GM18498 (cell line): ENCODE measurements at regions not wholly inside any gene's neighbourhood (a gene's known extent, or its start where the extent isn't known, plus 50 kb on each side); places are given as distances from the start of the nearest gene placed in this dataset.

ENCODE experiments used
- ATAC-seq: cut with Tn5 transposase; IDR thresholded peaks from one replicate; pipeline ENCODE4 v1.9.1; 2021; ENCODE audit warnings: mild to moderate bottlenecking, moderate library complexity; ENCODE audit not compliant: unreplicated experiment

- ATAC-seq: no peak
Observed at GRCh38 chr2:181300600-181301291, 156.4 kb upstream of the ITGA4 start.

DNA sequence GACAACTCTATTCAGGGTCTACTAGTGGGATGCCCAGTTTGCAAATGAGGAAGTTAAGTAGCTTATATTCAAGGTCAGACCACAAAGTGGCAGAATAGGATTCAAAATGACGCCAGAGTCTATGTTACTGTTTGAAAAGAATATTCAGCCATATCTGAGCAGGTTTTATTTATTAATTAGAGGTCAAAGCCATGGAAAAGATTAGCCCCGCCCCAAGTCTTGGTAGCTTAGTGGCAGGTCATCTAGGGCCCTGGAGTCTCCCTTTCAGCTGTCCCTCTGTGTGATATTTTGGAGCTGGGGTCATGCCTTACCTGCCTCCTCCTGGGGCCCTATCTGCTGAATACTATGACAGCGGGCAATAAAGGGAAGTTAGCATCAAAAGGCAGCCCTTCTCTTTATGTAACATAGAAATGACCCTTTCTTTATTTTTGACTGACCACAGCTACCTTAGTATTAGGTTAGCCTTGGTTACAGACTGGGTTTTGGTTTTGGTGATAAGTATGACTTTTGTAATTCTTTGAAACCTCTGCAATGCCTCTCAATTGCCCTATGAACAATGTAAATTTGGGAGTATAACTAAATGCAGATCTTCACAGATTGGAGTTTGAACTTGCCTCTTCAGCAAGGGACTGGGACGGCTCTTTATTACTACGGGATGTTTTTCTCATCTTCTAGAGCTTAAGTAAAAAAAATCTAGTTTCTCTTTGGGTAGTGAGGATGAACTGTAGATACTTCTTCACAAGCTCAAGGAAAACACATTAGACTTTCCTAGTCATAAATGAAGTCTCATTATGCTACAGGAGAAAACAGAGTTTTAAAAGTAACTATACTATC is 153.0 kb upstream of the ITGA4 start:
- peak; percentile 33 for ATAC-seq

DNA sequence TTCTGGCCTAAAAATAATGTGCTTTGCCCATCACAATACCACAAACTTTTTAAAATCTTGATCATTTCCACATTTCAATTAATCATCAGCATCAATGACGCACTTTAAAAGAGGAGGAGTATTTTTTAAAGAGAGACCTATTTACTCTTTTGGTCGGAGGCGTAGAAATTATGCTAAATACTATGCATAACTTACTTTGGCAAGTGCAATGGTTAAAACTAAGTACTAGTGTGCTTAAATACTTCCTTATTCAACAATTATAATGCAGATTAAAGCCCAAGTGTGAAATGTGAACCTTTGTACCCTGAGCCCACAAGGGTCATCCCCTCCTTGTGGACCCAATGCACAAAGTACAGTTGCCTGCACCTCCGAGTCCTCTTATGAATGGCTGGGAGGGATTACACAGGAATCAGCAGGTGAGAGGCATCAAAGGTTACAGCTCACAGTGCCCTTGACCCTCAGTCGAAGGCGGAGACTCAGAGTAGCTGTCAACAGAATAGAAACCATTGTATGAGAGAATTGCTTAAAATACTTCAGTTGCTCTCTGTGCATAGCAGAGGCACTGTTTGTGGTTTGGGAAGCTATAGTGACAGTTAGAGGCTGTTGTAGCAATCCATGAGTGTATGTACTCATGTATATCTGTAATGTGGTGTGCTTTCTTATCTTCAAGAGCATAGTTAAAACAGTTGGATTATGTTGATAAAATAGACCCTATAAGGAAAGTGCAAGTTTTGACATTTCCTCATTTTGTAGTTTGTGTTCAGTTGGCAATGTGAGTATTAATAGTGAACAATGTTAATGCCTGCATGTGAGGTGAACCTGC is 151.7 kb upstream of the ITGA4 start:
- ATAC-seq: peak; percentile 90

DNA sequence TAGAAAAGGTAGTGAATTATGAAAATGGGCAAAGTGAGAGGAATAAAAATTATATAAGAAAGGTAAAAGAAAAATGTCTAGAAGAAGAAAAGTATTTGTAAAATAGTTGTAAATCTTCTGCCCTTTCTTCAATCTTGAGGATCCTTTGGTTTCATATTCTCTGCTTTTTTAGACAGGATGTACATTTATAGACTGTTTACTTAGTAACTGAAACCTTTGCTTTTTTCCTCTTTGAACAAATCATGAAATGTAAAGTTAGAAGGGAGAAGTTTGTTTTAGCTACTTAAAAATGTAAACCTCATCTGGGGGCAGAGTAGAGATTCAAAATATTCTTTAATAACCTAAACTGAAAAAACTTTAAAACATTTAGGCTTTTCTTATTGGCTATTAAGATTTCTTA is 150.4 kb upstream of the ITGA4 start:
- peak; percentile 18 for ATAC-seq

- no peak for ATAC-seq
Observed at GRCh38 chr2:181307203-181307991, 149.8 kb upstream of the ITGA4 start.

GRCh38 chr2:181308766-181309515 is 148.2 kb upstream of the ITGA4 start:
- ATAC-seq: no peak

GRCh38 chr2:181309586-181309985 is 147.6 kb upstream of the ITGA4 start:
- no peak for ATAC-seq

DNA sequence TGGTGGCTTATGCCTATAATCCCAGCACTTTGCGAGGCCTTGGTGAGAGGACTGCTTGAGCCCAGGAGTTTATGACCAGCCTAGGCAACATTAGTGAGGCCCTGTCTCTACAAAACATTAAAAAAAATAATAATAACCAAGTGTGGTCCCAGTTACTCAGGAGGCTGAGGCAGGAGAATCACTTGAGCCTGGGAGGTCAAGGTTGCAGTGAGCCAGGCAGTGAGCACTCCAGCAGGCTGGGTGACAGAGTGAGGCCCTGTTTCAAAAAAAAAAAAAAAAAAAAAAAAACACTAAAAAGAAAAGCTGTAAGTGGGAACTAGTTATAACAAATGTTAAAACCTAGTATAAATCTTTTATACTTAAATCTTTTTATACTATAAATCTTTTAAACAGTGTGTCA is 146.2 kb upstream of the ITGA4 start:
- no peak for ATAC-seq

GRCh38 chr2:181311837-181312236 is 145.3 kb upstream of the ITGA4 start:
- ATAC-seq: peak; percentile 21

GRCh38 chr2:181312515-181312927 is 144.7 kb upstream of the ITGA4 start:
- peak; percentile 88 for ATAC-seq

- ATAC-seq: no peak
Observed at GRCh38 chr2:181313845-181314244, 143.3 kb upstream of the ITGA4 start.

GRCh38 chr2:181314551-181314950 is 142.6 kb upstream of the ITGA4 start:
- no peak for ATAC-seq

DNA sequence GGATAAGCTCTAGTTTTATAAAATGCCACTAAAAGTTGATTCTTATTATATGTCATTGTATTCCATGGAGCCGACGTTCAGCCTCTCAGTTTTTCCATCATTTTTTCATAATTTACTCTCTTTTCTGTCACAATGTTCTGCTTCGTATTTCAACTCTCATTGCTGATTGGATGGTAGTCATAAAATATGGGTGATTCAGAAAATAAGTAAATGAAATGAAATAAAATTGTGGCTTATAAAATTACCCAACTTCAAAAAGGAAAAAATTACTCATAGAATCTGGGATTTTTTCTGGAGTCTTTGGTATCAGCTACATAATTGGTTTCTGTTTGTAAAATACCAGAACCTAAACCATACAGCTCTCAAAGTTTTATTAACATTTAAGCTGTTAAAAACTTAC is 139.7 kb upstream of the ITGA4 start:
- no peak for ATAC-seq

GRCh38 chr2:181318504-181319280 is 138.5 kb upstream of the ITGA4 start:
- no peak for ATAC-seq

GRCh38 chr2:181319286-181319685 is 137.9 kb upstream of the ITGA4 start:
- ATAC-seq: no peak

GRCh38 chr2:181320638-181321037 is 136.5 kb upstream of the ITGA4 start:
- no peak for ATAC-seq

DNA sequence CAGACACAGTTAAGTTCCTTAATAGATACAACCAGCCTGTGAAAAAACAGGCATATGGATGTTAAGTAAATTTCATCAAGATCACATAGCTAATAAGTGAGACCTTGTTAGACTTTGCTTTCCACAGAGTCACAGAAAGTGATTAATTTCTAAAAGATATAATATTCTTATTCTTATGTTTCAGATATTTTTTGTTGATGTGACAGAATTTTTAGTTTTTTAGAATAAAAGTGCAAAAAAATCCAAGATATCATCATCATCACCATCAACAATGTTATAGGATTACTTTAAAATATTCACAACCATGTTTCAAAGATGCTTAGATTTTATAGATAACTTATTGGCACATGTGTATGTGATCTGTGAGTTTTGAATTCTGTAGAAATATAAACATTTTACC is 132.3 kb upstream of the ITGA4 start:
- no peak for ATAC-seq

DNA sequence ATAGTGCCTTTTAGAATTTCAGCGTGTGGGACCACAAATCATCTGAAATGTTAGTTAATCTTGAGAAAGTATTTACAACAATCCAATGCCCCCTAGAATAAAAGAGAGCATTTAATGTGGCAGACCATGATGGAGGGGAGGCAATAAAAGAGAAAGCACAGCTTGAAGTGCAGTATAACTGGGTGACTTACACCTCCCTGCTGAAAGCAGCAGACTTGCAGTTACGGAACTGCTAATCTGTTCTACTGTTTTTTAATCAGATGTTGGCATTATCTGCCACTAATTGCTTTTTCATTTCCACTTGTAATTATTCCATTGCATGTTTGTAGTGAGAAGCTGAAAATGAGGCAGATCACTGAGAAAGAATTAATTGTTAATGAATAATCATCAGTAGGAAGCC is 130.5 kb upstream of the ITGA4 start:
- no peak for ATAC-seq

DNA sequence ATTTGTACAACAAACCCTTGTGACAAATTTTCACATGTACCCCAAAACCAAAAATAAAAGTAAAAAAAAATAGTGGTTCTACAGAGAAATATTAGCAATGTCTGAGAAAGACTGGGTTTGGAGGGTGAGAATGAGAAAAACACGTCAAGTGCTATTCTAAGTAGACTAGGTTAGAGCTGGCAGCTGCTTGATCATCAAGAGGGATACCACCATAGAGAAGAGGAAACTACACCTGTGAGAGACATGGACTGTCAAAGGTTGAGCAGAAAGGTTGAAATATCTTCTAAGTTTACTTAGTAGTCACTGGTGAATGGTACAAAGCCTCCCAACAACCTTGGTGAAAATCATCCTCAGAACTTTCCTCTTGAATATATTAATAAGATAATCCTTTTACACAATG is 126.9 kb upstream of the ITGA4 start:
- no peak for ATAC-seq
